ENCODE measurements at regions not wholly inside any gene's neighbourhood (a gene's known extent, or its start where the extent isn't known, plus 50 kb on each side); places are given as distances from the start of the nearest gene placed in this dataset.

- Histone ChIP-seq H2BK15ac (ENCODE audit: low read depth, poor library complexity, severe bottlenecking) (no peak overlapping the region), H3K27ac (ENCODE audit: low read length, poor library complexity, severe bottlenecking) (peak overlapping the region; percentile 98), H3K79me1 (replicated peaks; ENCODE audit: low read length, poor library complexity, severe bottlenecking) (no peaks in the 10 kb centered on the region), H3K14ac (ENCODE audit: low read length in 2 of 2) (no peak overlapping the region), H2BK12ac (ENCODE audit: low read length in 2 of 2) (no peak overlapping the region), H3K9ac (ENCODE audit: low read length) (peak overlapping the region; percentile 28), H3K4me3 (ENCODE audit: insufficient read depth in 1 of 2, low read depth in 1 of 2, low read length in 2 of 2) (peak overlapping the region in 1 of 2 experiments; percentile 4), H3K18ac (ENCODE audit: low read depth in 1 of 2, low read length in 2 of 2) (no peak overlapping the region), H2BK120ac (ENCODE audit: low read depth, low read length) (no peak overlapping the region), H3K36me3 (ENCODE audit: control insufficient read depth in 1 of 2, insufficient read depth in 2 of 2, low read depth in 1 of 2, low read length in 2 of 2) (no peaks in the 10 kb centered on the region), H3K9me3 (ENCODE audit: control insufficient read depth, low read length) (peaks cover 7% of the 10 kb centered on the region), H3K4me2 (ENCODE audit: low read length, poor library complexity, severe bottlenecking) (no peak overlapping the region), H2AFZ (ENCODE audit: low read depth, low read length) (no peak overlapping the region), H2AK5ac (ENCODE audit: low read length, severe bottlenecking) (no peak overlapping the region), H3K4ac (ENCODE audit: low read depth in 1 of 2, low read length in 2 of 2) (no peak overlapping the region), H3K27me3 (ENCODE audit: control insufficient read depth in 1 of 2, insufficient read depth in 1 of 2, low read length in 2 of 2) (no peaks in the 10 kb centered on the region), H3K4me1 (ENCODE audit: control insufficient read depth, insufficient read depth, low read depth, low read length) (peaks cover 1% of the 10 kb centered on the region), H3K23ac (ENCODE audit: low read length in 2 of 2) (no peak overlapping the region), H4K91ac (ENCODE audit: low read length) (no peak overlapping the region), H4K8ac (ENCODE audit: low read length) (no peak overlapping the region), H2BK5ac (ENCODE audit: low read depth, low read length, poor library complexity, severe bottlenecking) (no peak overlapping the region)
- WGBS: 0% methylated on average over 2 of the region's 2 CpGs
- DNase-seq: peak; percentile 75
Measured at GRCh38 chr3:98977520-98977919, 76.0 kb upstream of the DCBLD2 start.

- Histone ChIP-seq H2BK15ac (ENCODE audit: low read depth, poor library complexity, severe bottlenecking) (no peak overlapping the region), H3K27me3 (ENCODE audit: control insufficient read depth in 1 of 2, insufficient read depth in 1 of 2, low read length in 2 of 2) (no peaks in the 10 kb centered on the region), H2AK5ac (ENCODE audit: low read length, severe bottlenecking) (no peak overlapping the region), H3K14ac (ENCODE audit: low read length in 2 of 2) (no peak overlapping the region), H3K4me2 (ENCODE audit: low read length, poor library complexity, severe bottlenecking) (no peak overlapping the region), H3K36me3 (ENCODE audit: control insufficient read depth in 1 of 2, insufficient read depth in 2 of 2, low read depth in 1 of 2, low read length in 2 of 2) (no peaks in the 10 kb centered on the region), H3K4me1 (ENCODE audit: control insufficient read depth, insufficient read depth, low read depth, low read length) (peaks cover 1% of the 10 kb centered on the region), H2BK5ac (ENCODE audit: low read depth, low read length, poor library complexity, severe bottlenecking) (no peak overlapping the region), H3K9me3 (ENCODE audit: control insufficient read depth, low read length) (peaks cover 7% of the 10 kb centered on the region), H2BK12ac (ENCODE audit: low read length in 2 of 2) (no peak overlapping the region), H3K4me3 (ENCODE audit: insufficient read depth in 1 of 2, low read depth in 1 of 2, low read length in 2 of 2) (no peak overlapping the region), H3K79me1 (replicated peaks; ENCODE audit: low read length, poor library complexity, severe bottlenecking) (no peaks in the 10 kb centered on the region), H3K23ac (ENCODE audit: low read length in 2 of 2) (no peak overlapping the region), H3K18ac (ENCODE audit: low read depth in 1 of 2, low read length in 2 of 2) (no peak overlapping the region), H2BK120ac (ENCODE audit: low read depth, low read length) (no peak overlapping the region), H3K9ac (ENCODE audit: low read length) (peak overlapping the region; percentile 25), H3K4ac (ENCODE audit: low read depth in 1 of 2, low read length in 2 of 2) (no peak overlapping the region), H3K27ac (ENCODE audit: low read length, poor library complexity, severe bottlenecking) (no peak overlapping the region), H2AFZ (ENCODE audit: low read depth, low read length) (no peak overlapping the region), H4K91ac (ENCODE audit: low read length) (no peak overlapping the region), H4K8ac (ENCODE audit: low read length) (no peak overlapping the region)
- no peak for DNase-seq
Measured at GRCh38 chr3:98974442-98974841, 72.9 kb upstream of the DCBLD2 start.

GRCh38 chr3:98972720-98973119 is 71.2 kb upstream of the DCBLD2 start:
- H3K4me1 ChIP-seq (ENCODE audit: control insufficient read depth, insufficient read depth, low read depth, low read length): peaks cover 1% of the 10 kb centered on the region
- H3K18ac ChIP-seq (ENCODE audit: low read depth in 1 of 2, low read length in 2 of 2): no peak overlapping the region
- H3K79me1 ChIP-seq (replicated peaks; ENCODE audit: low read length, poor library complexity, severe bottlenecking): no peaks in the 10 kb centered on the region
- no peak for DNase-seq
- H3K9ac ChIP-seq (ENCODE audit: low read length): peak overlapping the region; percentile 78
- H4K91ac ChIP-seq (ENCODE audit: low read length): no peak overlapping the region
- H3K23ac ChIP-seq (ENCODE audit: low read length in 2 of 2): no peak overlapping the region
- no peak overlapping the region for H2BK15ac ChIP-seq (ENCODE audit: low read depth, poor library complexity, severe bottlenecking)
- H4K8ac ChIP-seq (ENCODE audit: low read length): no peak overlapping the region
- H2AFZ ChIP-seq (ENCODE audit: low read depth, low read length): no peak overlapping the region
- peak overlapping the region; percentile 58 for H2AK5ac ChIP-seq (ENCODE audit: low read length, severe bottlenecking)
- 100% methylated on average over 1 of the region's 3 CpGs for WGBS
- H3K9me3 ChIP-seq (ENCODE audit: control insufficient read depth, low read length): peaks cover 7% of the 10 kb centered on the region
- peak overlapping the region; percentile 77 for H2BK5ac ChIP-seq (ENCODE audit: low read depth, low read length, poor library complexity, severe bottlenecking)
- peak overlapping the region; percentile 84 for H3K27ac ChIP-seq (ENCODE audit: low read length, poor library complexity, severe bottlenecking)
- H3K4me2 ChIP-seq (ENCODE audit: low read length, poor library complexity, severe bottlenecking): no peak overlapping the region
- no peaks in the 10 kb centered on the region for H3K27me3 ChIP-seq (ENCODE audit: control insufficient read depth in 1 of 2, insufficient read depth in 1 of 2, low read length in 2 of 2)
- H3K4me3 ChIP-seq (ENCODE audit: insufficient read depth in 1 of 2, low read depth in 1 of 2, low read length in 2 of 2): no peak overlapping the region
- H2BK120ac ChIP-seq (ENCODE audit: low read depth, low read length): no peak overlapping the region
- H3K36me3 ChIP-seq (ENCODE audit: control insufficient read depth in 1 of 2, insufficient read depth in 2 of 2, low read depth in 1 of 2, low read length in 2 of 2): no peaks in the 10 kb centered on the region
- no peak overlapping the region for H2BK12ac ChIP-seq (ENCODE audit: low read length in 2 of 2)
- H3K4ac ChIP-seq (ENCODE audit: low read depth in 1 of 2, low read length in 2 of 2): no peak overlapping the region
- no peak overlapping the region for H3K14ac ChIP-seq (ENCODE audit: low read length in 2 of 2)

GRCh38 chr3:98972155-98972554 is 70.7 kb upstream of the DCBLD2 start:
- no peaks in the 10 kb centered on the region for H3K36me3 ChIP-seq (ENCODE audit: control insufficient read depth in 1 of 2, insufficient read depth in 2 of 2, low read depth in 1 of 2, low read length in 2 of 2)
- H3K23ac ChIP-seq (ENCODE audit: low read length in 2 of 2): no peak overlapping the region
- no peak overlapping the region for H3K4ac ChIP-seq (ENCODE audit: low read depth in 1 of 2, low read length in 2 of 2)
- WGBS: no CpG with 5 or more reads among the region's 2 CpGs
- no peak overlapping the region for H2AFZ ChIP-seq (ENCODE audit: low read depth, low read length)
- H3K79me1 ChIP-seq (replicated peaks; ENCODE audit: low read length, poor library complexity, severe bottlenecking): no peaks in the 10 kb centered on the region
- H3K18ac ChIP-seq (ENCODE audit: low read depth in 1 of 2, low read length in 2 of 2): no peak overlapping the region
- no peak overlapping the region for H3K14ac ChIP-seq (ENCODE audit: low read length in 2 of 2)
- no peak overlapping the region for H2BK15ac ChIP-seq (ENCODE audit: low read depth, poor library complexity, severe bottlenecking)
- peak; percentile 95 for DNase-seq
- no peak overlapping the region for H2BK120ac ChIP-seq (ENCODE audit: low read depth, low read length)
- H3K9me3 ChIP-seq (ENCODE audit: control insufficient read depth, low read length): peaks cover 7% of the 10 kb centered on the region
- no peak overlapping the region for H2BK5ac ChIP-seq (ENCODE audit: low read depth, low read length, poor library complexity, severe bottlenecking)
- H3K4me1 ChIP-seq (ENCODE audit: control insufficient read depth, insufficient read depth, low read depth, low read length): peaks cover 1% of the 10 kb centered on the region
- H3K9ac ChIP-seq (ENCODE audit: low read length): peak overlapping the region; percentile 78
- no peak overlapping the region for H2BK12ac ChIP-seq (ENCODE audit: low read length in 2 of 2)
- H3K27me3 ChIP-seq (ENCODE audit: control insufficient read depth in 1 of 2, insufficient read depth in 1 of 2, low read length in 2 of 2): no peaks in the 10 kb centered on the region
- no peak overlapping the region for H2AK5ac ChIP-seq (ENCODE audit: low read length, severe bottlenecking)
- H3K4me2 ChIP-seq (ENCODE audit: low read length, poor library complexity, severe bottlenecking): no peak overlapping the region
- peak overlapping the region; percentile 59 for H3K27ac ChIP-seq (ENCODE audit: low read length, poor library complexity, severe bottlenecking)
- H3K4me3 ChIP-seq (ENCODE audit: insufficient read depth in 1 of 2, low read depth in 1 of 2, low read length in 2 of 2): peak overlapping the region in 1 of 2 experiments; percentile 1
- no peak overlapping the region for H4K8ac ChIP-seq (ENCODE audit: low read length)
- H4K91ac ChIP-seq (ENCODE audit: low read length): no peak overlapping the region
